IMR-90 (cell line): ENCODE measurements at regions not wholly inside any gene's neighbourhood (a gene's known extent, or its start where the extent isn't known, plus 50 kb on each side); places are given as distances from the start of the nearest gene placed in this dataset.

Source experiments
- ATAC-seq: fragments of 200-7000 bp; cut with Tn5 transposase; 2 replicates; pipeline ENCODE4 v1.9.1; 2020; ENCODE audit warnings: low read depth, mild to moderate bottlenecking, moderate library complexity
- BruUV-seq: library from RNA; stranded (reverse); fragments of 400-500 nt; replicated peaks from 2 replicates; lab custom pipeline; 2021; lab: Mats Ljungman, UMichigan
- CTCF ChIA-PET: fragments of 300-600 bp; formaldehyde crosslinking; extraction: SDS; loops from one replicate; lab custom pipeline; 2021; ENCODE audit warnings: antibody characterized with exemption; lab: Yijun Ruan, JAX
- POLR2A ChIA-PET: fragments of 300-600 bp; sonication (Branson Sonifier 250); formaldehyde crosslinking; loops from one replicate; lab custom pipeline; 2022; ENCODE audit warnings: antibody characterized with exemption; ENCODE audit not compliant: unreplicated experiment; lab: Charles Lee
- DNase-seq: peaks from one replicate; pipeline ENCODE4 v3.0.0; 2013
- H2AFZ ChIP-seq: replicated peaks from 2 replicates; pipeline ENCODE3; 2013; ENCODE audit warnings: low read length, mild to moderate bottlenecking; ENCODE audit not compliant: poor library complexity
- H2AK5ac ChIP-seq: 2 replicates; pipeline ENCODE4 v1.6.1; 2013; ENCODE audit warnings: low read depth, low read length, inconsistent platforms
- H2AK9ac ChIP-seq: replicated peaks from 2 replicates; pipeline ENCODE3; 2013; ENCODE audit warnings: mild to moderate bottlenecking, low read depth, low read length, moderate library complexity; ENCODE audit not compliant: poor library complexity
- H2BK120ac ChIP-seq: 2 replicates; pipeline ENCODE4 v1.6.1; 2013; ENCODE audit warnings: low read depth, low read length, inconsistent platforms
- H2BK15ac ChIP-seq: 3 replicates; pipeline ENCODE4 v1.6.1; 2013; ENCODE audit warnings: low read depth, low read length, inconsistent platforms
- H2BK20ac ChIP-seq: 2 replicates; pipeline ENCODE4 v1.6.1; 2013; ENCODE audit warnings: low read depth, mild to moderate bottlenecking, inconsistent platforms, low read length, moderate library complexity
- H2BK5ac ChIP-seq: 2 replicates; pipeline ENCODE4 v1.6.1; 2013; ENCODE audit warnings: mild to moderate bottlenecking, low read depth, low read length, inconsistent platforms; ENCODE audit not compliant: poor library complexity, severe bottlenecking
- H3K14ac ChIP-seq: replicated peaks from 2 replicates; pipeline ENCODE4 v1.6.1; 2013; ENCODE audit warnings: low read depth, low read length, inconsistent platforms
- H3K18ac ChIP-seq: 2 replicates; pipeline ENCODE4 v1.6.1; 2013; ENCODE audit warnings: low read depth, low read length, control low read depth
- H3K23ac ChIP-seq: 2 replicates; pipeline ENCODE4 v1.6.1; 2013; ENCODE audit warnings: low read depth, low read length, inconsistent platforms
- H3K27ac ChIP-seq: 2 replicates; pipeline ENCODE4 v1.5.1; 2013; ENCODE audit warnings: mild to moderate bottlenecking, control low read depth, low read length; ENCODE audit not compliant: insufficient read depth
- H3K27me3 ChIP-seq: 2 replicates; pipeline ENCODE4 v1.6.1; 2013; ENCODE audit warnings: low read length; ENCODE audit not compliant: control insufficient read depth, insufficient read depth
- H3K36me3 ChIP-seq: 2 replicates; pipeline ENCODE4 v1.6.1; 2013; ENCODE audit warnings: low read length, mixed read lengths; ENCODE audit not compliant: control insufficient read depth, insufficient read depth
- H3K4ac ChIP-seq: 2 replicates; pipeline ENCODE4 v1.6.1; 2013; ENCODE audit warnings: low read depth, low read length, inconsistent platforms
- H3K4me1 ChIP-seq: 2 replicates; pipeline ENCODE4 v1.6.1; 2013; ENCODE audit warnings: low read length, mixed read lengths; ENCODE audit not compliant: control insufficient read depth, insufficient read depth
- H3K4me2 ChIP-seq: 2 replicates; pipeline ENCODE4 v1.6.1; 2013; ENCODE audit warnings: low read depth, mild to moderate bottlenecking, control low read depth, low read length, moderate library complexity
- H3K4me3 ChIP-seq: 2 replicates; pipeline ENCODE4 v1.5.1; 2013; ENCODE audit warnings: low read depth, mild to moderate bottlenecking, control low read depth, low read length, moderate library complexity; ENCODE audit not compliant: insufficient read depth
- H3K56ac ChIP-seq: 2 replicates; pipeline ENCODE4 v1.6.1; 2013; ENCODE audit warnings: low read length, inconsistent platforms; ENCODE audit not compliant: insufficient read depth; ENCODE audit errors: extremely low read depth
- H3K79me1 ChIP-seq, 2 experiments: 2 replicates each; pipeline ENCODE4 v1.6.1; 2013; ENCODE audit warnings: low read length in 2 of 2, inconsistent platforms in 1 of 2, low read depth in 1 of 2
- H3K9ac ChIP-seq: 2 replicates; pipeline ENCODE4 v1.6.1; 2013; ENCODE audit warnings: low read depth, low read length, control low read depth
- H3K9me1 ChIP-seq: 2 replicates; pipeline ENCODE4 v1.6.1; 2013; ENCODE audit warnings: low read length, inconsistent platforms; ENCODE audit not compliant: insufficient read depth
- H3K9me3 ChIP-seq: 2 replicates; pipeline ENCODE4 v1.6.1; 2013; ENCODE audit warnings: low read length; ENCODE audit not compliant: control insufficient read depth, insufficient read depth
- H4K20me1 ChIP-seq: 2 replicates; pipeline ENCODE4 v1.6.1; 2013; ENCODE audit warnings: low read length, inconsistent platforms; ENCODE audit not compliant: insufficient read depth
- H4K5ac ChIP-seq: 2 replicates; pipeline ENCODE4 v1.6.1; 2013; ENCODE audit warnings: mild to moderate bottlenecking, low read depth, low read length, control low read depth
- H4K8ac ChIP-seq, 2 experiments: 2 replicates each; pipeline ENCODE4 v1.6.1; 2013; ENCODE audit warnings: low read depth in 2 of 2, low read length in 2 of 2, control low read depth in 1 of 2, inconsistent platforms in 1 of 2
- H4K91ac ChIP-seq: 2 replicates; pipeline ENCODE4 v1.6.1; 2013; ENCODE audit warnings: low read depth, low read length, inconsistent platforms; ENCODE audit not compliant: insufficient read depth
- BHLHE40 ChIP-seq: fragments of 150-350 bp; IDR thresholded peaks from 2 replicates; pipeline ENCODE4 v1.6.1; 2016; ENCODE audit warnings: mild to moderate bottlenecking, low read depth, low read length
- CEBPB ChIP-seq: IDR thresholded peaks from 2 replicates; pipeline ENCODE4 v1.6.1; 2012; ENCODE audit warnings: low read depth, low read length, improper control_type of control experiment
- FOS ChIP-seq: fragments of 150-350 bp; IDR thresholded peaks from 2 replicates; pipeline ENCODE4 v1.6.1; 2016; ENCODE audit warnings: low read depth, low read length
- MAFK ChIP-seq: IDR thresholded peaks from 2 replicates; pipeline ENCODE4 v1.6.1; 2012; ENCODE audit warnings: low read depth, low read length, improper control_type of control experiment
- MAZ ChIP-seq: IDR thresholded peaks from 2 replicates; pipeline ENCODE4 v1.6.1; 2012; ENCODE audit warnings: low read depth, mild to moderate bottlenecking, low read length, improper control_type of control experiment, moderate library complexity, borderline replicate concordance
- MXI1 ChIP-seq: IDR thresholded peaks from 2 replicates; pipeline ENCODE4 v1.6.1; 2012; ENCODE audit warnings: low read depth, mild to moderate bottlenecking, low read length, moderate library complexity, borderline replicate concordance
- NFE2L2 ChIP-seq: fragments of 150-350 bp; IDR thresholded peaks from 2 replicates; pipeline ENCODE4 v1.6.1; 2016; ENCODE audit warnings: low read depth, mild to moderate bottlenecking, low read length
- POLR2A ChIP-seq: IDR thresholded peaks from 2 replicates; pipeline ENCODE4 v1.6.1; 2012; ENCODE audit warnings: mild to moderate bottlenecking, low read depth, low read length
- RAD21 ChIP-seq: IDR thresholded peaks from 2 replicates; pipeline ENCODE4 v1.6.1; 2012; ENCODE audit warnings: low read length, improper control_type of control experiment
- RFX5 ChIP-seq: IDR thresholded peaks from 2 replicates; pipeline ENCODE4 v1.8.0; 2012; ENCODE audit warnings: low read depth, mild to moderate bottlenecking, low read length, moderate library complexity
- SMC3 ChIP-seq: fragments of 150-350 bp; IDR thresholded peaks from 2 replicates; pipeline ENCODE4 v1.6.1; 2016; ENCODE audit warnings: low read depth, mild to moderate bottlenecking, antibody characterized with exemption, low read length, moderate library complexity
- WGBS, 2 experiments: methylation state at CpG; one replicate each; pipeline versions ENCODE4 v1.1.5 to v1.1.7; 2013; ENCODE audit warnings: missing lambda C conversion rate in 2 of 2; ENCODE audit not compliant: insufficient read length in 1 of 2; ENCODE audit errors: extremely low coverage in 2 of 2; 5-methylcytosine and 5-hydroxymethylcytosine counted together
- dilution Hi-C: fragments of 300-500 bp; cut with HindIII; formaldehyde crosslinking; loops from one replicate; pipeline ENCODE4 v1.14.3; 2018; ENCODE audit warnings: low sequenced_read_pairs; ENCODE audit not compliant: unreplicated experiment
- in situ Hi-C: fragments of 300-500 bp; cut with MboI; formaldehyde crosslinking; loops from 3 replicates; pipeline ENCODE4 v1.14.3; 2019; ENCODE audit warnings: low sequenced_read_pairs, inconsistent platforms, mixed read lengths
- intact Hi-C: fragments of 100-400 bp; cut with micrococcal nuclease; formaldehyde crosslinking; loops from 2 replicates; pipeline ENCODE4 v1.10.0; 2022
- TF ChIP-seq, protein P1 (sequence below): fragments of 150-350 bp; IDR thresholded peaks from 2 replicates; pipeline ENCODE4 v1.6.1; 2017; ENCODE audit warnings: mild to moderate bottlenecking, antibody characterized with exemption, low read length, low read depth
- TF ChIP-seq, protein P2 (sequence below): fragments of 150-350 bp; IDR thresholded peaks from 2 replicates; pipeline ENCODE4 v1.6.1; 2016; ENCODE audit warnings: low read depth, mild to moderate bottlenecking, low read length, moderate library complexity, borderline replicate concordance
- TF ChIP-seq, protein P3 (sequence below): conservative IDR thresholded peaks from 2 replicates; pipeline ENCODE4 v1.5.1; 2012; ENCODE audit warnings: mild to moderate bottlenecking, low read depth, low read length, improper control_type of control experiment

DNA sequence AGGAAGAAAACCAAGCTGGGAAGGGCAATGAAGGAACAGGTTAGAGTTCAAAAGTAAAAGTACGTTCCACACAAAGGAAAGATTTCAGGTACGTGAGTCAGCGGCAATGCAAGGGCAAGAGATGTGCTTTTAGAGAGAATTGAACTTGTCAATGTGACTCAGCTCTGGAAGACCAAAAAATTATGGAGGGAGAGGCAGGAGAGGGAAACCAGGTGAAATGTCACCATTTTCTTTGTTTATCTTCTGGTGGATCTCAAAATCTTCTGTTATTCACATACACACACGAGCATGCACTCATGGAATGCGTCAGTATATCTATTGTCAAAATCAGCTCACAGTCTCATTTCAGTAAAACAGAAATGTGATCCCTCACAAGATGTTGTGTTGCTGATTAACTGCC lies 148.8 kb upstream of the RFX3 start:
- ChIA-PET CTCF (interaction anchor here (1.2 kb wide), 1 partner anchor 24 kb away, joined by 3 read pairs; no protein-coding TSS in a partner anchor), POLR2A (no interaction called here)
- Histone ChIP-seq H4K91ac (no peak overlapping the region), H3K18ac (no peak overlapping the region), H3K23ac (no peak overlapping the region), H2BK20ac (no peak overlapping the region), H3K79me1 (no peaks in the 10 kb centered on the region), H3K56ac (no peak overlapping the region), H4K8ac (no peak overlapping the region), H2BK15ac (no peak overlapping the region), H3K14ac (no peak overlapping the region), H3K4me1 (no peaks in the 10 kb centered on the region), H3K27ac (no peak overlapping the region), H3K9me1 (no peaks in the 10 kb centered on the region), H3K4me3 (no peak overlapping the region), H3K4ac (no peak overlapping the region), H4K5ac (no peak overlapping the region), H3K27me3 (peaks cover 2% of the 10 kb centered on the region), H2AK5ac (no peak overlapping the region), H3K36me3 (no peaks in the 10 kb centered on the region), H3K9me3 (no peaks in the 10 kb centered on the region), H3K9ac (no peak overlapping the region), H2BK5ac (no peak overlapping the region), H2BK120ac (no peak overlapping the region), H2AK9ac (no peak overlapping the region), H2AFZ (no peak overlapping the region), H3K4me2 (no peak overlapping the region), H4K20me1 (no peaks in the 10 kb centered on the region)
- DNase-seq (no peak), ATAC-seq (no peak)
- intact Hi-C loops (no loop called here), dilution Hi-C loops (no loop called here), in situ Hi-C loops (no loop called here)
- 83% methylated on average over 2 of the region's 5 CpGs; no CpG with 5 or more reads in 1 of the 2 experiments for WGBS, 2 experiments
- no TSS peak for BruUV-seq
- TF ChIP-seq, protein P1, sequence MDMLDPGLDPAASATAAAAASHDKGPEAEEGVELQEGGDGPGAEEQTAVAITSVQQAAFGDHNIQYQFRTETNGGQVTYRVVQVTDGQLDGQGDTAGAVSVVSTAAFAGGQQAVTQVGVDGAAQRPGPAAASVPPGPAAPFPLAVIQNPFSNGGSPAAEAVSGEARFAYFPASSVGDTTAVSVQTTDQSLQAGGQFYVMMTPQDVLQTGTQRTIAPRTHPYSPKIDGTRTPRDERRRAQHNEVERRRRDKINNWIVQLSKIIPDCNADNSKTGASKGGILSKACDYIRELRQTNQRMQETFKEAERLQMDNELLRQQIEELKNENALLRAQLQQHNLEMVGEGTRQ: no peak
- no peak for TF ChIP-seq RAD21
- TF ChIP-seq RFX5: no peak
- TF ChIP-seq MXI1: no peak
- no peak for TF ChIP-seq NFE2L2
- TF ChIP-seq CEBPB: no peak
- TF ChIP-seq, protein P2, sequence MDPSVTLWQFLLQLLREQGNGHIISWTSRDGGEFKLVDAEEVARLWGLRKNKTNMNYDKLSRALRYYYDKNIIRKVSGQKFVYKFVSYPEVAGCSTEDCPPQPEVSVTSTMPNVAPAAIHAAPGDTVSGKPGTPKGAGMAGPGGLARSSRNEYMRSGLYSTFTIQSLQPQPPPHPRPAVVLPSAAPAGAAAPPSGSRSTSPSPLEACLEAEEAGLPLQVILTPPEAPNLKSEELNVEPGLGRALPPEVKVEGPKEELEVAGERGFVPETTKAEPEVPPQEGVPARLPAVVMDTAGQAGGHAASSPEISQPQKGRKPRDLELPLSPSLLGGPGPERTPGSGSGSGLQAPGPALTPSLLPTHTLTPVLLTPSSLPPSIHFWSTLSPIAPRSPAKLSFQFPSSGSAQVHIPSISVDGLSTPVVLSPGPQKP: no peak
- TF ChIP-seq, protein P3, sequence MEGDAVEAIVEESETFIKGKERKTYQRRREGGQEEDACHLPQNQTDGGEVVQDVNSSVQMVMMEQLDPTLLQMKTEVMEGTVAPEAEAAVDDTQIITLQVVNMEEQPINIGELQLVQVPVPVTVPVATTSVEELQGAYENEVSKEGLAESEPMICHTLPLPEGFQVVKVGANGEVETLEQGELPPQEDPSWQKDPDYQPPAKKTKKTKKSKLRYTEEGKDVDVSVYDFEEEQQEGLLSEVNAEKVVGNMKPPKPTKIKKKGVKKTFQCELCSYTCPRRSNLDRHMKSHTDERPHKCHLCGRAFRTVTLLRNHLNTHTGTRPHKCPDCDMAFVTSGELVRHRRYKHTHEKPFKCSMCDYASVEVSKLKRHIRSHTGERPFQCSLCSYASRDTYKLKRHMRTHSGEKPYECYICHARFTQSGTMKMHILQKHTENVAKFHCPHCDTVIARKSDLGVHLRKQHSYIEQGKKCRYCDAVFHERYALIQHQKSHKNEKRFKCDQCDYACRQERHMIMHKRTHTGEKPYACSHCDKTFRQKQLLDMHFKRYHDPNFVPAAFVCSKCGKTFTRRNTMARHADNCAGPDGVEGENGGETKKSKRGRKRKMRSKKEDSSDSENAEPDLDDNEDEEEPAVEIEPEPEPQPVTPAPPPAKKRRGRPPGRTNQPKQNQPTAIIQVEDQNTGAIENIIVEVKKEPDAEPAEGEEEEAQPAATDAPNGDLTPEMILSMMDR: no peak
- no peak for TF ChIP-seq POLR2A
- no peak for TF ChIP-seq BHLHE40
- no peak for TF ChIP-seq MAFK
- TF ChIP-seq FOS: no peak
- no peak for TF ChIP-seq SMC3
- TF ChIP-seq MAZ: no peak
